Neural progenitor cell (in vitro differentiated cells): ENCODE measurements at regions not wholly inside any gene's neighbourhood (a gene's known extent, or its start where the extent isn't known, plus 50 kb on each side); places are given as distances from the start of the nearest gene placed in this dataset.

Experiments
- CTCF ChIP-seq: fragments of 200-600 bp; sonication (generic); IDR thresholded peaks from 2 replicates; pipeline ENCODE4 v1.5.1; 2017; ENCODE audit warnings: antibody characterized with exemption, mild to moderate bottlenecking
- EZH2 ChIP-seq: fragments of 200-600 bp; sonication (generic); IDR thresholded peaks from 2 replicates; pipeline ENCODE4 v1.6.1; 2017; ENCODE audit warnings: antibody characterized with exemption, mild to moderate bottlenecking, moderate library complexity
- EZH2phosphoT487 ChIP-seq: fragments of 200-600 bp; sonication (generic); IDR thresholded peaks from 2 replicates; pipeline ENCODE4 v1.6.1; 2017; ENCODE audit warnings: antibody characterized with exemption

- TF ChIP-seq EZH2phosphoT487, result no peak
- TF ChIP-seq CTCF, result peak; percentile 77
- TF ChIP-seq EZH2, result no peak
Observed at GRCh38 chr20:24160563-24161281, 172.1 kb upstream of the GGTLC1 start.
